Transverse colon (tissue), 4 donors: ENCODE measurements at regions not wholly inside any gene's neighbourhood (a gene's known extent, or its start where the extent isn't known, plus 50 kb on each side); places are given as distances from the start of the nearest gene placed in this dataset.

Experiments used
- DNase-seq: peaks from one replicate; pipeline ENCODE4 v3.0.0-alpha.2; 2019
- H3K27ac ChIP-seq, 4 donors: fragments of 200-600 bp; sonication (generic); 2 replicates each; pipeline ENCODE4 v1.5.1; 2016 to 2018; ENCODE audit warnings: inconsistent platforms in 4 of 4
- H3K27me3 ChIP-seq: fragments of 200-600 bp; sonication (generic); 2 replicates; pipeline ENCODE4 v1.5.1; 2017; ENCODE audit warnings: inconsistent platforms
- H3K36me3 ChIP-seq, 4 donors: fragments of 200-600 bp; sonication (generic); 2 replicates each; pipeline ENCODE4 v1.5.1; 2017 to 2019; ENCODE audit warnings: inconsistent platforms in 4 of 4
- H3K4me1 ChIP-seq, 4 donors: fragments of 200-600 bp; sonication (generic); 2 replicates each; pipeline ENCODE4 v1.5.1; 2017 to 2020; ENCODE audit warnings: inconsistent platforms in 4 of 4
- H3K4me3 ChIP-seq, 4 donors: fragments of 200-600 bp; sonication (generic); 1 replicate in 1 of 4; 2 replicates in 3 of 4; pipeline versions ENCODE4 v1.5.1 to v1.6.1; 2017 to 2019; ENCODE audit warnings: inconsistent platforms in 4 of 4
- H3K9me3 ChIP-seq, 2 donors: fragments of 200-600 bp; sonication (generic); 2 replicates each; pipeline ENCODE4 v1.5.1; 2017 to 2019; ENCODE audit warnings: inconsistent platforms in 2 of 2
- CTCF ChIP-seq, 5 experiments: fragments of 200-600 bp in 3 of 5; fragments of 450-650 bp in 2 of 5; sonication (generic) in 3 of 5; IDR thresholded peaks; 1 replicate in 2 of 5; 2 replicates in 3 of 5; pipeline ENCODE4 v1.5.1; 2016 to 2017; ENCODE audit warnings: antibody characterized with exemption in 5 of 5, inconsistent platforms in 3 of 5, mild to moderate bottlenecking in 2 of 5, moderate library complexity in 1 of 5
- EP300 ChIP-seq: sonication (generic); formaldehyde crosslinking; IDR thresholded peaks from one replicate; pipeline ENCODE4 v1.6.1; 2017; ENCODE audit warnings: antibody characterized with exemption, low read depth
- POLR2A ChIP-seq: fragments of 450-650 bp; IDR thresholded peaks from one replicate; pipeline ENCODE4 v1.6.1; 2016; ENCODE audit warnings: antibody characterized with exemption, mild to moderate bottlenecking, moderate library complexity
- POLR2AphosphoS5 ChIP-seq, 3 donors: sonication (generic); formaldehyde crosslinking; IDR thresholded peaks; one replicate each; pipeline ENCODE4 v1.6.1; 2016; ENCODE audit warnings: antibody characterized with exemption in 3 of 3
- WGBS, 2 donors: methylation state at CpG; one replicate each; pipeline ENCODE4 v1.1.5; 2018; ENCODE audit warnings: low coverage in 1 of 2; 5-methylcytosine and 5-hydroxymethylcytosine counted together
- in situ Hi-C, 4 donors: fragments of 200-750 bp; cut with MboI; loops; one replicate each; pipeline versions ENCODE4 v1.15.0 to v1.15.1; 2017; ENCODE audit warnings: low sequenced_read_pairs in 3 of 4, low pct_ligation_motif_present in 1 of 4, low pct_unique_long_range_greater_than_20kb in 1 of 4
- intact Hi-C: fragments of 100-400 bp; cut with DNase I; formaldehyde crosslinking; loops from one replicate; pipeline ENCODE4 v1.15.1; 2023; ENCODE audit warnings: low total_unique reads

DNA sequence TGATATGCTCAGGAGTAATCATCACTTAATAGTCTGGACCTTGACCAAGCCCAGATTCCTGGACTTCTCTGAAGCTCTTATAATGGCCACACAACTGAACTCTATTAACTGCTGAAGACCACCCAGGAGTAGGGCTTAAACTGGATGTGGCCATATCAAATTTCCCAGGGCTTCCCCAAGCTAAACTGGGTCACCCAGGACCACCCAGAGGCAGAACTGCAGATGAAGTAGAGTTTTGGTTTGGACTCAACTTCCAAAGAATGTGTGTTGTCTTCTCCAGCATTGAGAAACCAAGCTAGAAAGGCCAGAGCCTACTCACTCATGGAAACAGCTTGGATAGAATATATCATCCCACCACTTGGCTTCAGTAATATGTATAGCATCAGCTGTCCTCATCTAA, 358.2 kb upstream of the MEOX2 start:
- no peak overlapping the region for H3K27ac ChIP-seq
- H3K27me3 ChIP-seq: no peaks in the 10 kb centered on the region
- TF ChIP-seq POLR2A: no peak
- no peak for TF ChIP-seq EP300
- no peak for TF ChIP-seq POLR2AphosphoS5 (IDR thresholded peaks at IDR 0.05)
- no peak for TF ChIP-seq CTCF (IDR thresholded peaks at IDR 0.05)
- no peaks in the 10 kb centered on the region for H3K36me3 ChIP-seq
- no peaks in the 10 kb centered on the region for H3K4me1 ChIP-seq
- in situ Hi-C loops (no loop called here), intact Hi-C loops (no loop called here)
- no peak overlapping the region for H3K4me3 ChIP-seq
- H3K9me3 ChIP-seq: no peaks in the 10 kb centered on the region
- DNase-seq: no peak

DNA sequence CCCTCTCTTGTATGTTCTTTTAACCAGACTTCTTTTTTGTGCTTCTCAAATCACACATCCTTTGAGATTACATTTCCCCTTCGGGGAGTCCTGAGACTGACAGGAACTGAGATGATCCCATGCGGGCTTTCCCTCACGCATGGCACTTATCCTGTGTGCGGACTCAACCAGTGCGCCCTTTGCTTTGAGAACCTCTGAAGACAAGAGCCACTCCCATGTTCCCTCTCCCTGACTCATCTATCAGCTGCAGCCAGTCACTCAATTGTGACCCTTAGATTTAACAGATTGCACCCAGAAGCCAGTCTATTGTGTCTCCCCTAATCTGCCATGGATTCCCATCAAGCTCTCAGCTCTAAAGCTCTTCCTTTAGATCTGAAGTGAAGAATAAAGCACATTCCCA, 353.9 kb upstream of the MEOX2 start:
- intact Hi-C loops: no loop called here
- Histone ChIP-seq H3K9me3 (no peaks in the 10 kb centered on the region), H3K4me3 (no peak overlapping the region), H3K36me3 (no peaks in the 10 kb centered on the region), H3K27ac (no peak overlapping the region), H3K27me3 (no peaks in the 10 kb centered on the region), H3K4me1 (no peaks in the 10 kb centered on the region)
- no peak for TF ChIP-seq POLR2AphosphoS5 (IDR thresholded peaks at IDR 0.05)
- no peak for TF ChIP-seq POLR2A
- no peak for TF ChIP-seq EP300
- no peak for TF ChIP-seq CTCF (IDR thresholded peaks at IDR 0.05)
- 69 to 78% methylated on average over 5 of the region's 5 CpGs for WGBS, 2 donors
- in situ Hi-C loops: no loop called here
- no peak for DNase-seq

DNA sequence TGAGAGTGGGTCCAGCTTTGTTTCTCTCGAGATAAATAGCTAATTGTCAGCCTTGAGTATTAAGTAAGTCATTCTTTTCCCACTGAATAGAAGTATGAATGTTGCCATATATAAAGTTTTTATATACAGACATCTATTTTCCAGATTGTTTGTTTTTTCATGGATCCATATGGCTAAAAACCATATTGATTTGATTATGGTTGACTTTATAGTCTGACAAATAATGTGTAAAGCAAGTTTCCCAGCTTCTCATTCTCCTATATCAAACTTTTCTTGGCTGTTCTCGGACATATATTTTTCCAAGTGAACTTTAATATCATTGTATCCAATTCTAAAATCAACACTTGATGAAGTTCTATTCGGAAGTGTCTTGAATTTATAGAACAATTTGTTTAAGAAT, 352.4 kb upstream of the MEOX2 start:
- Histone ChIP-seq H3K36me3 (no peaks in the 10 kb centered on the region), H3K4me1 (no peaks in the 10 kb centered on the region), H3K27ac (no peak overlapping the region), H3K9me3 (no peaks in the 10 kb centered on the region), H3K4me3 (no peak overlapping the region), H3K27me3 (no peaks in the 10 kb centered on the region)
- TF ChIP-seq CTCF (IDR thresholded peaks at IDR 0.05): no peak
- no peak for TF ChIP-seq POLR2AphosphoS5 (IDR thresholded peaks at IDR 0.05)
- no peak for TF ChIP-seq POLR2A
- no peak for TF ChIP-seq EP300
- no peak for DNase-seq
- WGBS, 2 donors: 76 to 82% methylated on average over 3 of the region's 3 CpGs
- intact Hi-C loops: loop anchor here (10.0 kb wide), 1 partner anchor 1034 kb away; no protein-coding TSS in a partner anchor
- in situ Hi-C loops: no loop called here

GRCh38 chr7:16035392-16035791, 348.9 kb upstream of the MEOX2 start:
- DNase-seq: no peak
- intact Hi-C loops (loop anchor here (10.0 kb wide), 1 partner anchor 1031 kb away; no protein-coding TSS in a partner anchor), in situ Hi-C loops (no loop called here)
- H3K4me3 ChIP-seq: no peak overlapping the region
- no peaks in the 10 kb centered on the region for H3K9me3 ChIP-seq
- no peaks in the 10 kb centered on the region for H3K4me1 ChIP-seq
- no peak overlapping the region for H3K27ac ChIP-seq
- TF ChIP-seq POLR2A: no peak
- TF ChIP-seq EP300: no peak
- no peak for TF ChIP-seq POLR2AphosphoS5 (IDR thresholded peaks at IDR 0.05)
- 80 to 81% methylated on average over 1 of the region's 1 CpG for WGBS, 2 donors
- no peaks in the 10 kb centered on the region for H3K36me3 ChIP-seq
- no peaks in the 10 kb centered on the region for H3K27me3 ChIP-seq

GRCh38 chr7:16034866-16035265, 348.4 kb upstream of the MEOX2 start:
- in situ Hi-C loops: no loop called here
- no peaks in the 10 kb centered on the region for H3K9me3 ChIP-seq
- H3K27ac ChIP-seq: no peak overlapping the region
- H3K4me1 ChIP-seq: no peaks in the 10 kb centered on the region
- intact Hi-C loops: loop anchor here (10.0 kb wide), 1 partner anchor 1030 kb away; no protein-coding TSS in a partner anchor
- H3K4me3 ChIP-seq: no peak overlapping the region
- no peak for TF ChIP-seq POLR2A
- no peak for TF ChIP-seq EP300
- no peak for TF ChIP-seq POLR2AphosphoS5 (IDR thresholded peaks at IDR 0.05)
- TF ChIP-seq CTCF (IDR thresholded peaks at IDR 0.05): no peak
- no peak for DNase-seq
- no peaks in the 10 kb centered on the region for H3K36me3 ChIP-seq
- 86 to 97% methylated on average over 1 of the region's 1 CpG for WGBS, 2 donors
- no peaks in the 10 kb centered on the region for H3K27me3 ChIP-seq
